ENCODE measurements at regions not wholly inside any gene's neighbourhood (a gene's known extent, or its start where the extent isn't known, plus 50 kb on each side); places are given as distances from the start of the nearest gene placed in this dataset.

DNA sequence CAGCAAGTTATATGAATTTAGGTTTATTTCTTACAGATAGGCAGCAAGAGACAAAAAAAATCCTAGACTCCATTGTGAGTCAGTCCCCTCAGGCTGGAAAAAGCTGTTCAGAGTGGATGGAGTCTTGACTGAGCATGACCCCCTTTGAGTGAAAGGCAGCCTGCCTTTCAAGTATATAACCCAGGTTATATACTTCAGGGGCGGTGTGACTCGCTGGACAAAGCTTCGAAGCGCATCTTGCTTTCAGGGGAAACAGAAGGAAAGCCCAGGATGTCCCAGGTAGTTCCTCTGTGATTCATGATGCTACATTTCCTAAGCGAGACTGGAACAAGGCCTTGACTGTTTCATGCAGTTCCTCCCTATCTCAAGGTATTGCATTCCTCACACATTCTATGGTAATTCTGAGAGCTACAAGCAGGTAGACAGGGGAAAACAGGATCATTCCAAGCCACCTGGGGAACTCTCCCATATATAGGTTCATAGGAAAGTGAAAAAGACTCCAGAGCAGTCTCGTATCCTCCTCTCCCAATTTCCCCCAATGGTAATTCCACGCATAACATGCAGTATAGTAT is 1244.1 kb upstream of the CDH6 start:
- no peaks in the 10 kb centered on the region for H3K36me3 ChIP-seq
- H3K27ac ChIP-seq: no peak overlapping the region
- ATAC-seq (ENCODE audit: insufficient number of reproducible peaks, low FRiP score, low read depth): no peak
- no peak for TF ChIP-seq CTCF (IDR thresholded peaks at IDR 0.05)
- no peak for DNase-seq (ENCODE audit: low spot score)
- H3K9me3 ChIP-seq: no peaks in the 10 kb centered on the region
- no peaks in the 10 kb centered on the region for H3K27me3 ChIP-seq (replicated peaks; ENCODE audit: insufficient read depth)
- no peak overlapping the region for H3K4me3 ChIP-seq
- H3K4me1 ChIP-seq (ENCODE audit: control insufficient read depth in 1 of 2, low read depth in 2 of 2): no peaks in the 10 kb centered on the region

GRCh38 chr5:29944327-29944726 is 1249.2 kb upstream of the CDH6 start:
- Histone ChIP-seq H3K27me3 (replicated peaks; ENCODE audit: insufficient read depth) (no peaks in the 10 kb centered on the region), H3K27ac (no peak overlapping the region), H3K4me3 (no peak overlapping the region), H3K36me3 (no peaks in the 10 kb centered on the region), H3K9me3 (no peaks in the 10 kb centered on the region), H3K4me1 (ENCODE audit: control insufficient read depth in 1 of 2, low read depth in 2 of 2) (no peaks in the 10 kb centered on the region)
- no peak for DNase-seq (ENCODE audit: low spot score)
- no peak for TF ChIP-seq CTCF (IDR thresholded peaks at IDR 0.05)
- ATAC-seq (ENCODE audit: insufficient number of reproducible peaks, low FRiP score, low read depth): no peak

DNA sequence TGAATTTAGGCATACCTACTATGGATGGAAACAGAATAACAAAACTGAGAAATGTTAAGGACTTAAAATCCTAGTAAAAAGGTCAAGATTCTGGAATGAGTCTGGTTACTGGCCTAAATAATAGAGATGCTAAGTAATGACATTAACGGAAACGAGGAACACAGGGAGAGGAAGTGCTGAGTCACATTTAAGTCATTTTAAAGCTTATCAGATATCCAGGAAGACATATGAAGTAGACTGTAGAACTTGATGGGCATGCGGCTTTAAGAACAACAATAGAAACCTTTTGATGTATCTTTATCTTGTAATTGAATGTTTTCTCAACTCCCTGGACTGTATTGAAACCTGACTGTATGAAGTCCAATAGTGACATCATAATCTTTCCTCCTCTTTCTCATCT is 1251.4 kb upstream of the CDH6 start:
- Histone ChIP-seq H3K9me3 (no peaks in the 10 kb centered on the region), H3K4me1 (ENCODE audit: control insufficient read depth in 1 of 2, low read depth in 2 of 2) (no peaks in the 10 kb centered on the region), H3K27me3 (replicated peaks; ENCODE audit: insufficient read depth) (no peaks in the 10 kb centered on the region), H3K4me3 (no peak overlapping the region), H3K27ac (no peak overlapping the region), H3K36me3 (no peaks in the 10 kb centered on the region)
- TF ChIP-seq CTCF (IDR thresholded peaks at IDR 0.05): no peak
- DNase-seq (ENCODE audit: low spot score): no peak
- no peak for ATAC-seq (ENCODE audit: insufficient number of reproducible peaks, low FRiP score, low read depth)

DNA sequence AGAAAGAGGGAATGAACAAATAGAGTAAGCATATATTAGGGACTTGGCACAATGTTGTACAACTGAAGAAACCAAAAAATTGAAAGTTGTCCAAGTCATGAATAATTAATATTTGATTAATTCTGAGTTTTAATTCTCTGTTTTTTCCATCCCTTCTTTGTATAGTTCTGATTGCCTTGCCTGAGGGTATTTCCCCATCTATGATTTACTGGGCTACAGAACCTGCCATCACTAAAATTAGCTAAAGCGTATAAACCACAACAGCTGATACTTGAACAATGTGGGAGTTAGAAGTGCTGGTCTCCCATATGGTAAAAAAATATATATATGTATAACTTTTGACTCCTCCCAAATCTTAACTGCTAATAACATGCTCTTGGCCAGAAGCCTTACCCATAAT is 1253.5 kb upstream of the CDH6 start:
- TF ChIP-seq CTCF (IDR thresholded peaks at IDR 0.05): no peak
- H3K36me3 ChIP-seq: no peaks in the 10 kb centered on the region
- DNase-seq (ENCODE audit: low spot score) (no peak), ATAC-seq (ENCODE audit: insufficient number of reproducible peaks, low FRiP score, low read depth) (no peak)
- H3K4me3 ChIP-seq: no peak overlapping the region
- no peak overlapping the region for H3K27ac ChIP-seq
- no peaks in the 10 kb centered on the region for H3K27me3 ChIP-seq (replicated peaks; ENCODE audit: insufficient read depth)
- H3K9me3 ChIP-seq: no peaks in the 10 kb centered on the region
- H3K4me1 ChIP-seq (ENCODE audit: control insufficient read depth in 1 of 2, low read depth in 2 of 2): no peaks in the 10 kb centered on the region

GRCh38 chr5:29935371-29935770 is 1258.1 kb upstream of the CDH6 start:
- H3K4me1 ChIP-seq (ENCODE audit: control insufficient read depth in 1 of 2, low read depth in 2 of 2): no peaks in the 10 kb centered on the region
- no peaks in the 10 kb centered on the region for H3K9me3 ChIP-seq
- H3K27me3 ChIP-seq (replicated peaks; ENCODE audit: insufficient read depth): no peaks in the 10 kb centered on the region
- ATAC-seq (ENCODE audit: insufficient number of reproducible peaks, low FRiP score, low read depth) (no peak), DNase-seq (ENCODE audit: low spot score) (no peak)
- H3K36me3 ChIP-seq: no peaks in the 10 kb centered on the region
- TF ChIP-seq CTCF (IDR thresholded peaks at IDR 0.05): no peak
- H3K4me3 ChIP-seq: no peak overlapping the region
- H3K27ac ChIP-seq: no peak overlapping the region
